EH (cell line): ENCODE measurements at regions not wholly inside any gene's neighbourhood (a gene's known extent, or its start where the extent isn't known, plus 50 kb on each side); places are given as distances from the start of the nearest gene placed in this dataset.
"Not testable (repeated sequence)": the region's sequence is repeated elsewhere in the genome, so short reads cannot be mapped to it uniquely, and the experiment has no call there.

Source experiments
- DNase-seq: peaks from one replicate; pipeline ENCODE4 v3.0.0-alpha.2; 2015; ENCODE audit warnings: low read depth

GRCh38 chr16:52051414-52052172 is 495.4 kb downstream of the TOX3 start:
- DNase-seq: no peak

- no peak for DNase-seq
Measured at GRCh38 chr16:52050418-52050817, 496.5 kb downstream of the TOX3 start.

- DNase-seq: no peak
Measured at GRCh38 chr16:52035436-52035835, 511.5 kb downstream of the TOX3 start.

- no peak for DNase-seq
Measured at GRCh38 chr16:52034830-52035229, 512.1 kb downstream of the TOX3 start.

GRCh38 chr16:52033992-52034391 is 513.0 kb downstream of the TOX3 start:
- DNase-seq: no peak

- DNase-seq: no peak
Measured at GRCh38 chr16:52022980-52023379, 524.0 kb downstream of the TOX3 start.

- DNase-seq: no peak
Measured at GRCh38 chr16:52022177-52022576, 524.8 kb downstream of the TOX3 start.

GRCh38 chr16:52016387-52016786 is 530.6 kb downstream of the TOX3 start:
- DNase-seq: no peak

- DNase-seq: no peak
Measured at GRCh38 chr16:52005551-52005950, 541.4 kb downstream of the TOX3 start.

GRCh38 chr16:52004343-52004742 is 542.6 kb downstream of the TOX3 start:
- no peak for DNase-seq

GRCh38 chr16:52002026-52002425 is 544.9 kb downstream of the TOX3 start:
- DNase-seq: no peak

- no peak for DNase-seq
Measured at GRCh38 chr16:51996516-51996915, 550.4 kb downstream of the TOX3 start.

GRCh38 chr16:51994597-51994996 is 552.3 kb downstream of the TOX3 start:
- peak; percentile 3 for DNase-seq

GRCh38 chr16:51989637-51990230 is 557.2 kb downstream of the TOX3 start:
- DNase-seq: no peak

GRCh38 chr16:51988977-51989376 is 558.0 kb downstream of the TOX3 start:
- no peak for DNase-seq

- no peak for DNase-seq
Measured at GRCh38 chr16:51987519-51987918, 559.4 kb downstream of the TOX3 start.

GRCh38 chr16:51986717-51987116 is 560.2 kb downstream of the TOX3 start:
- DNase-seq: no peak

GRCh38 chr16:51986301-51986700 is 560.6 kb downstream of the TOX3 start:
- DNase-seq: no peak

- DNase-seq: no peak
Measured at GRCh38 chr16:51985126-51985525, 561.8 kb downstream of the TOX3 start.

GRCh38 chr16:51984395-51984794 is 562.5 kb downstream of the TOX3 start:
- DNase-seq: no peak

GRCh38 chr16:51982715-51983680 is 563.9 kb downstream of the TOX3 start:
- DNase-seq: peak; percentile 67

GRCh38 chr16:51981725-51982124 is 565.2 kb downstream of the TOX3 start:
- DNase-seq: no peak

- not testable (repeated sequence) for DNase-seq
Measured at GRCh38 chr16:51977506-51977905, 569.4 kb downstream of the TOX3 start.
